ENCODE measurements at regions not wholly inside any gene's neighbourhood (a gene's known extent, or its start where the extent isn't known, plus 50 kb on each side); places are given as distances from the start of the nearest gene placed in this dataset.

- Histone ChIP-seq H3K9ac (ENCODE audit: insufficient read depth, low read depth, low read length) (no peak overlapping the region), H3K4me1 (ENCODE audit: insufficient read depth, low read length) (no peaks in the 10 kb centered on the region), H3K79me2 (ENCODE audit: insufficient read depth, low read length) (no peaks in the 10 kb centered on the region), H3K4me2 (ENCODE audit: low read depth, low read length) (no peak overlapping the region), H3K4me3 (replicated peaks in 1 of 3; ENCODE audit: insufficient read depth in 1 of 3, low read depth in 2 of 3, low read length in 3 of 3) (no peak overlapping the region), H4K20me1 (ENCODE audit: insufficient read depth, low read length) (no peaks in the 10 kb centered on the region), H3K36me3 (replicated peaks in 1 of 2; ENCODE audit: control insufficient read depth in 1 of 2, insufficient read depth in 2 of 2, low read length in 2 of 2) (no peaks in the 10 kb centered on the region), H2AFZ (ENCODE audit: low read length) (no peak overlapping the region), H3K27me3 (ENCODE audit: control insufficient read depth in 1 of 2, insufficient read depth in 2 of 2, low read length in 2 of 2) (no peaks in the 10 kb centered on the region), H3K9me3 (ENCODE audit: low read length) (no peaks in the 10 kb centered on the region), H3K27ac (ENCODE audit: extremely low read length, insufficient read depth, low read length) (no peak overlapping the region)
- DNase-seq (ENCODE audit: low spot score) = no peak
- ChIA-PET POLR2A (no interaction called here), CTCF (ENCODE audit: low intra/inter-chr PET ratio, low total read pairs) (no interaction called here)
- FAIRE-seq = no peak
- ATAC-seq = no peak
- intact Hi-C loops (cut with micrococcal nuclease; ENCODE audit: unreplicated experiment) = no loop called here
- BruUV-seq (replicated peaks) = no TSS peak
- TF ChIP-seq TBX2 (CRISPR knock-in tag; IDR thresholded peaks at IDR 0.05; ENCODE audit: borderline replicate concordance) (no peak), NFE2L2 (IDR thresholded peaks at IDR 0.05; ENCODE audit: low read length) (peak; percentile 42; the same call in 1 of the 2 replicates)
- in situ Hi-C loops (cut with HindIII; ENCODE audit: extremely low pct_ligation_motif_present, low pct_unique_long_range_greater_than_20kb) = no loop called here
Measured at GRCh38 chr13:63403733-63404132, 1988.1 kb upstream of the PCDH20 start.

GRCh38 chr13:63396746-63397145 is 1981.1 kb upstream of the PCDH20 start:
- Histone ChIP-seq H3K9ac (ENCODE audit: insufficient read depth, low read depth, low read length) (no peak overlapping the region), H2AFZ (ENCODE audit: low read length) (no peak overlapping the region), H3K27me3 (ENCODE audit: control insufficient read depth in 1 of 2, insufficient read depth in 2 of 2, low read length in 2 of 2) (no peaks in the 10 kb centered on the region), H3K36me3 (replicated peaks in 1 of 2; ENCODE audit: control insufficient read depth in 1 of 2, insufficient read depth in 2 of 2, low read length in 2 of 2) (no peaks in the 10 kb centered on the region), H3K9me3 (ENCODE audit: low read length) (no peaks in the 10 kb centered on the region), H3K79me2 (ENCODE audit: insufficient read depth, low read length) (no peaks in the 10 kb centered on the region), H4K20me1 (ENCODE audit: insufficient read depth, low read length) (no peaks in the 10 kb centered on the region), H3K4me3 (replicated peaks in 1 of 3; ENCODE audit: insufficient read depth in 1 of 3, low read depth in 2 of 3, low read length in 3 of 3) (no peak overlapping the region), H3K4me1 (ENCODE audit: insufficient read depth, low read length) (no peaks in the 10 kb centered on the region), H3K4me2 (ENCODE audit: low read depth, low read length) (no peak overlapping the region), H3K27ac (ENCODE audit: extremely low read length, insufficient read depth, low read length) (no peak overlapping the region)
- WGBS (ENCODE audit: low lambda C conversion rate) = 0% methylated on average over 3 of the region's 9 CpGs
- no TSS peak for BruUV-seq (replicated peaks)
- DNase-seq (ENCODE audit: low spot score) (no peak), FAIRE-seq (no peak), ATAC-seq (no peak; the same call in 2 of the 3 replicates)
- in situ Hi-C loops (cut with HindIII; ENCODE audit: extremely low pct_ligation_motif_present, low pct_unique_long_range_greater_than_20kb) (no loop called here), intact Hi-C loops (cut with micrococcal nuclease; ENCODE audit: unreplicated experiment) (no loop called here)
- CTCF ChIA-PET (ENCODE audit: low intra/inter-chr PET ratio, low total read pairs) = no interaction called here
- POLR2A ChIA-PET = no interaction called here
- TF ChIP-seq CBX5 (CRISPR knock-in tag; IDR thresholded peaks at IDR 0.05; ENCODE audit: borderline replicate concordance) (no peak), PRPF4 (IDR thresholded peaks at IDR 0.05; ENCODE audit: low read depth, low read length, poor library complexity, severe bottlenecking) (no peak), CHCHD3 (CRISPR knock-in tag; IDR thresholded peaks at IDR 0.05) (no peak), ADNP (CRISPR knock-in tag; IDR thresholded peaks at IDR 0.05) (no peak), ZNF333 (CRISPR knock-in tag; IDR thresholded peaks at IDR 0.05; ENCODE audit: borderline replicate concordance) (no peak), SKIL (CRISPR knock-in tag; IDR thresholded peaks at IDR 0.05; ENCODE audit: borderline replicate concordance) (no peak), ZNF121 (CRISPR knock-in tag; IDR thresholded peaks at IDR 0.05) (no peak), FUBP1 (CRISPR knock-in tag; IDR thresholded peaks at IDR 0.05; ENCODE audit: borderline replicate concordance) (no peak), ZFP62 (CRISPR knock-in tag; IDR thresholded peaks at IDR 0.05) (no peak), ZNF577 (CRISPR knock-in tag; IDR thresholded peaks at IDR 0.05; ENCODE audit: borderline replicate concordance, low read depth) (no peak), HNRNPL (IDR thresholded peaks at IDR 0.05; ENCODE audit: low read depth, low read length) (no peak), KLF11 (CRISPR knock-in tag; IDR thresholded peaks at IDR 0.05) (no peak), SMYD3 (CRISPR knock-in tag; IDR thresholded peaks at IDR 0.05) (no peak), ZNF740 (CRISPR knock-in tag; IDR thresholded peaks at IDR 0.05) (no peak), TARDBP (CRISPR knock-in tag; IDR thresholded peaks at IDR 0.05) (no peak)
